Nephron progenitor cell (in vitro differentiated cells): ENCODE measurements at regions not wholly inside any gene's neighbourhood (a gene's known extent, or its start where the extent isn't known, plus 50 kb on each side); places are given as distances from the start of the nearest gene placed in this dataset.
"Not testable (repeated sequence)": the region's sequence is repeated elsewhere in the genome, so short reads cannot be mapped to it uniquely, and the experiment has no call there.

Experiments
- DNase-seq: peaks from one replicate; pipeline ENCODE4 v3.0.0; 2021
- H3K27ac Mint-ChIP-seq: 2 replicates; pipeline ENCODE4 v1.8.0; 2021; ENCODE audit warnings: mild to moderate bottlenecking, moderate library complexity, mixed read lengths
- H3K27me3 Mint-ChIP-seq: 2 replicates; pipeline ENCODE4 v1.8.0; 2021; ENCODE audit warnings: mild to moderate bottlenecking, low read depth, mixed read lengths; ENCODE audit not compliant: poor library complexity
- H3K36me3 Mint-ChIP-seq: 2 replicates; pipeline ENCODE4 v1.8.0; 2021; ENCODE audit warnings: low read depth, mixed read lengths
- H3K4me1 Mint-ChIP-seq: 2 replicates; pipeline ENCODE4 v1.8.0; 2021; ENCODE audit warnings: mixed read lengths
- H3K4me3 Mint-ChIP-seq: 2 replicates; pipeline ENCODE4 v1.8.0; 2021; ENCODE audit warnings: mild to moderate bottlenecking, moderate library complexity, mixed read lengths
- H3K9me3 Mint-ChIP-seq: 2 replicates; pipeline ENCODE4 v1.8.0; 2021; ENCODE audit warnings: mild to moderate bottlenecking, moderate library complexity, mixed read lengths
- CTCF ChIP-seq: fragments of 200-600 bp; sonication (generic); IDR thresholded peaks from 2 replicates; pipeline ENCODE4 v1.5.0; 2021; ENCODE audit warnings: antibody characterized with exemption

- H3K4me3 Mint-ChIP-seq = no peak overlapping the region
- peaks cover 18% of the 10 kb centered on the region for H3K9me3 Mint-ChIP-seq
- peaks cover 16% of the 10 kb centered on the region for H3K4me1 Mint-ChIP-seq
- peak overlapping the region; percentile 96 for H3K27ac Mint-ChIP-seq
- TF ChIP-seq CTCF = no peak
- no peak for DNase-seq
- H3K27me3 Mint-ChIP-seq = no peaks in the 10 kb centered on the region
- H3K36me3 Mint-ChIP-seq = peaks cover 32% of the 10 kb centered on the region
These were observed 53.0 kb upstream of the METRNL start for GRCh38 chr17:83026311-83026811.

- Mint-ChIP-seq H3K36me3 (peaks cover 38% of the 10 kb centered on the region), H3K4me1 (peaks cover 16% of the 10 kb centered on the region), H3K9me3 (peaks cover 18% of the 10 kb centered on the region)
- not testable (repeated sequence) for H3K4me3 Mint-ChIP-seq, H3K27me3 Mint-ChIP-seq, H3K27ac Mint-ChIP-seq, DNase-seq
These were observed 52.5 kb upstream of the METRNL start for GRCh38 chr17:83026921-83027320.

- peaks cover 53% of the 10 kb centered on the region for H3K36me3 Mint-ChIP-seq
- peaks cover 27% of the 10 kb centered on the region for H3K9me3 Mint-ChIP-seq
- DNase-seq = no peak
- H3K4me3 Mint-ChIP-seq = no peak overlapping the region
- no peak for TF ChIP-seq CTCF
- no peak overlapping the region for H3K27ac Mint-ChIP-seq
- peaks cover 16% of the 10 kb centered on the region for H3K4me1 Mint-ChIP-seq
- no peaks in the 10 kb centered on the region for H3K27me3 Mint-ChIP-seq
These were observed 50.6 kb upstream of the METRNL start for GRCh38 chr17:83028851-83029250.

GRCh38 chr17:83029571-83029970 lies 49.8 kb upstream of the METRNL start:
- Mint-ChIP-seq H3K27ac (peak overlapping the region; percentile 34), H3K9me3 (peaks cover 35% of the 10 kb centered on the region), H3K4me3 (no peak overlapping the region), H3K4me1 (peaks cover 16% of the 10 kb centered on the region), H3K36me3 (peaks cover 60% of the 10 kb centered on the region), H3K27me3 (no peaks in the 10 kb centered on the region)
- DNase-seq = no peak
- TF ChIP-seq CTCF = no peak
